ENCODE measurements at regions not wholly inside any gene's neighbourhood (a gene's known extent, or its start where the extent isn't known, plus 50 kb on each side); places are given as distances from the start of the nearest gene placed in this dataset.
A peak's percentile ranks its signal among the peaks of the same experiment; 100 is the strongest.
"Not testable (repeated sequence)": the region's sequence is repeated elsewhere in the genome, so short reads cannot be mapped to it uniquely, and the experiment has no call there.

GRCh38 chr5:23242891-23243290, 264.5 kb upstream of the PRDM9 start:
- DNase-seq (ENCODE audit: low read depth): no peak

GRCh38 chr5:23235246-23235645, 272.2 kb upstream of the PRDM9 start:
- DNase-seq (ENCODE audit: low read depth): no peak

- DNase-seq (ENCODE audit: low read depth): no peak
Observed at GRCh38 chr5:23234197-23234596, 273.2 kb upstream of the PRDM9 start.

GRCh38 chr5:23223846-23224245, 283.6 kb upstream of the PRDM9 start:
- no peak for DNase-seq (ENCODE audit: low read depth)

- no peak for DNase-seq (ENCODE audit: low read depth)
Observed at GRCh38 chr5:23221831-23222230, 285.6 kb upstream of the PRDM9 start.

GRCh38 chr5:23217159-23217558, 290.2 kb upstream of the PRDM9 start:
- DNase-seq (ENCODE audit: low read depth): no peak

GRCh38 chr5:23216345-23216744, 291.1 kb upstream of the PRDM9 start:
- no peak for DNase-seq (ENCODE audit: low read depth)

GRCh38 chr5:23208959-23209431, 298.4 kb upstream of the PRDM9 start:
- peak; percentile 68 for DNase-seq (ENCODE audit: low read depth)

GRCh38 chr5:23204111-23204510, 303.3 kb upstream of the PRDM9 start:
- DNase-seq (ENCODE audit: low read depth): no peak

- DNase-seq (ENCODE audit: low read depth): no peak
Observed at GRCh38 chr5:23169660-23170416, 316.7 kb upstream of the CDH12 start.

GRCh38 chr5:23164971-23165370, 311.8 kb upstream of the CDH12 start:
- no peak for DNase-seq (ENCODE audit: low read depth)

- DNase-seq (ENCODE audit: low read depth): no peak
Observed at GRCh38 chr5:23158179-23158578, 305.0 kb upstream of the CDH12 start.

- no peak for DNase-seq (ENCODE audit: low read depth)
Observed at GRCh38 chr5:23157716-23158115, 304.6 kb upstream of the CDH12 start.

- DNase-seq (ENCODE audit: low read depth): no peak
Observed at GRCh38 chr5:23157169-23157568, 304.0 kb upstream of the CDH12 start.

GRCh38 chr5:23147625-23148024, 294.5 kb upstream of the CDH12 start:
- DNase-seq (ENCODE audit: low read depth): no peak

- no peak for DNase-seq (ENCODE audit: low read depth)
Observed at GRCh38 chr5:23146183-23146582, 293.0 kb upstream of the CDH12 start.

GRCh38 chr5:23139338-23140171, 286.4 kb upstream of the CDH12 start:
- peak; percentile 4 for DNase-seq (ENCODE audit: low read depth)

- DNase-seq (ENCODE audit: low read depth): no peak
Observed at GRCh38 chr5:23136958-23137357, 283.8 kb upstream of the CDH12 start.

- no peak for DNase-seq (ENCODE audit: low read depth)
Observed at GRCh38 chr5:23132231-23132630, 279.1 kb upstream of the CDH12 start.

GRCh38 chr5:23112237-23112636, 259.1 kb upstream of the CDH12 start:
- DNase-seq (ENCODE audit: low read depth): no peak

- DNase-seq (ENCODE audit: low read depth): no peak
Observed at GRCh38 chr5:23105021-23105420, 251.9 kb upstream of the CDH12 start.

GRCh38 chr5:23103566-23103965, 250.4 kb upstream of the CDH12 start:
- DNase-seq (ENCODE audit: low read depth): no peak

- not testable (repeated sequence) for DNase-seq (ENCODE audit: low read depth)
Observed at GRCh38 chr5:23095418-23095817, 242.3 kb upstream of the CDH12 start.
